Cardiac septum (tissue), 1 donor: ENCODE measurements at regions not wholly inside any gene's neighbourhood (a gene's known extent, or its start where the extent isn't known, plus 50 kb on each side); places are given as distances from the start of the nearest gene placed in this dataset.
"Not testable (repeated sequence)": the region's sequence is repeated elsewhere in the genome, so short reads cannot be mapped to it uniquely, and the experiment has no call there.

Source experiments
- DNase-seq: peaks from one replicate; pipeline ENCODE4 v3.0.0-alpha.2; 2020; ENCODE audit warnings: low spot score
- intact Hi-C: fragments of 100-400 bp; cut with DNase I; formaldehyde crosslinking; loops from one replicate; pipeline ENCODE4 v1.14.0; 2022
- donor health status: DM: no; HTN: no; CAD: no.

- no peak for DNase-seq
- intact Hi-C loops: no loop called here
These were observed 73.2 kb downstream of the ZIC4 start for GRCh38 chr3:147333098-147333497.

- DNase-seq: no peak
- intact Hi-C loops: no loop called here
These were observed 77.6 kb downstream of the ZIC4 start for GRCh38 chr3:147328711-147329110.

GRCh38 chr3:147324356-147324755 lies 82.0 kb downstream of the ZIC4 start:
- no peak for DNase-seq
- intact Hi-C loops: no loop called here

GRCh38 chr3:147318900-147319299 lies 87.4 kb downstream of the ZIC4 start:
- DNase-seq: no peak
- intact Hi-C loops: no loop called here

- intact Hi-C loops, DNase-seq: not testable (repeated sequence)
These were observed 89.3 kb downstream of the ZIC4 start for GRCh38 chr3:147317080-147317479.

GRCh38 chr3:147313513-147313912 lies 92.8 kb downstream of the ZIC4 start:
- intact Hi-C loops: no loop called here

GRCh38 chr3:147312786-147313280 lies 93.5 kb downstream of the ZIC4 start:
- no peak for DNase-seq
- intact Hi-C loops: no loop called here

More at GRCh38 chr3:147313513-147313912, 92.8 kb downstream of the ZIC4 start:
- no peak for DNase-seq

GRCh38 chr3:147311716-147312115 lies 94.6 kb downstream of the ZIC4 start:
- DNase-seq: no peak
- intact Hi-C loops: no loop called here

GRCh38 chr3:147305533-147306250 lies 100.7 kb downstream of the ZIC4 start:
- intact Hi-C loops: no loop called here
- DNase-seq: no peak

GRCh38 chr3:147304756-147305155 lies 101.6 kb downstream of the ZIC4 start:
- DNase-seq: no peak
- intact Hi-C loops: no loop called here

GRCh38 chr3:147301781-147302180 lies 104.6 kb downstream of the ZIC4 start:
- intact Hi-C loops: no loop called here
- no peak for DNase-seq

- intact Hi-C loops: no loop called here
- no peak for DNase-seq
These were observed 106.7 kb downstream of the ZIC4 start for GRCh38 chr3:147299656-147300055.

- intact Hi-C loops: no loop called here
- no peak for DNase-seq
These were observed 107.8 kb downstream of the ZIC4 start for GRCh38 chr3:147298511-147298982.

- intact Hi-C loops: no loop called here
- no peak for DNase-seq
These were observed 108.5 kb downstream of the ZIC4 start for GRCh38 chr3:147297761-147298350.

GRCh38 chr3:147287370-147287769 lies 119.0 kb downstream of the ZIC4 start:
- intact Hi-C loops, DNase-seq: not testable (repeated sequence)

GRCh38 chr3:147269907-147270306 lies 136.4 kb downstream of the ZIC4 start:
- intact Hi-C loops: no loop called here
- no peak for DNase-seq

- no peak for DNase-seq
- intact Hi-C loops: no loop called here
These were observed 138.9 kb downstream of the ZIC4 start for GRCh38 chr3:147267434-147267833.

GRCh38 chr3:147257944-147258343 lies 148.4 kb downstream of the ZIC4 start:
- no peak for DNase-seq
- intact Hi-C loops: no loop called here

GRCh38 chr3:147256739-147257138 lies 149.6 kb downstream of the ZIC4 start:
- DNase-seq: no peak
- intact Hi-C loops: no loop called here

GRCh38 chr3:147246906-147247305 lies 159.4 kb downstream of the ZIC4 start:
- intact Hi-C loops: no loop called here
- no peak for DNase-seq

GRCh38 chr3:147245638-147246037 lies 160.7 kb downstream of the ZIC4 start:
- intact Hi-C loops, DNase-seq: not testable (repeated sequence)
